AG04450 (cell line): ENCODE measurements at regions not wholly inside any gene's neighbourhood (a gene's known extent, or its start where the extent isn't known, plus 50 kb on each side); places are given as distances from the start of the nearest gene placed in this dataset.

Source experiments
- CTCF ChIA-PET: fragments of 300-600, 350-600 bp; formaldehyde crosslinking; extraction: SDS; loops from one replicate; lab custom pipeline; 2022; ENCODE audit warnings: antibody characterized with exemption, inconsistent platforms; lab: Charles Lee
- POLR2A ChIA-PET: fragments of 350-600 bp; formaldehyde crosslinking; extraction: SDS; loops from one replicate; lab custom pipeline; 2021; ENCODE audit warnings: antibody characterized with exemption, inconsistent platforms; lab: Yijun Ruan, JAX
- DNase-seq: peaks from one replicate; pipeline ENCODE4 v3.0.0-alpha.2; 2011; ENCODE audit warnings: low read depth, low spot score
- H3K27ac ChIP-seq: one replicate; pipeline ENCODE4 v1.5.1; 2012; ENCODE audit warnings: low read depth, low read length, control low read depth
- H3K27me3 ChIP-seq: one replicate; pipeline ENCODE4 v1.6.0; 2012; ENCODE audit warnings: low read length; ENCODE audit not compliant: control insufficient read depth, insufficient read depth
- H3K4me3 ChIP-seq: 2 replicates; pipeline ENCODE4 v1.5.1; 2011; ENCODE audit warnings: mild to moderate bottlenecking, low read depth, low read length, control low read depth
- H3K9me3 ChIP-seq: 2 replicates; pipeline ENCODE4 v1.5.1; 2012; ENCODE audit warnings: low read length; ENCODE audit not compliant: control insufficient read depth, insufficient read depth
- CTCF ChIP-seq: IDR thresholded peaks from 2 replicates; pipeline ENCODE4 v1.5.1; 2011; ENCODE audit warnings: low read depth, low read length, control low read depth, inconsistent platforms

DNA sequence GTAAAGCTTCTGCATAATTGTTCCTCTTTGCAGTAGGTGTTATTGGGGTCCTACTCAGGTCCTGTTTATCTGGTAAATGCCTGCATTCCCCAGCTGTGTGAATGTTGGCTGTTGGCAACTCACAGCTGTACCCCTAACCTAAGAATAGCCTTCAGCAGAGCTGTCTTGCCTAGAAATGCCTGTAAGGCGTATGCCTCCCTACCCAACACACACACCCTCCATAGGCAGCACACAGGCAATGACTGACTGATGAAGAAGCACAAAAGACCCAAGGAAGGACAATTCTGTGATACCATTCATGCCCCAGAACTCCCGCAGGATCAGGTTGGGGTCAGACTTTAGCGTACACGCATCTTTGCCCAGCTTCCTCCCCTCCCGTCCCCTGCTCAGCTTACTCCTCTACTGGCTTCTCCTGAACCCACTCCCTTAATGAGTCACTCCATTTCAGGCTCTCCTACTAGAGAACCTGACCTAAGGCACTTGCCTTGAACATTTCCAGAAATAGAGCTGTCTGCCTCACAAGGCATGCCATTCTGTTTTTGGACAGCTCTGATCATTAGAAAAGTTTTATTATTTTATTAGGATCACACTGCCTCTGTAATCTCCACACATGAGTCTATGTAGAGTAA lies 99.2 kb upstream of the PIK3CG start:
- CTCF ChIA-PET, result interaction anchor here (0.6 to 2.3 kb wide), 6 partner anchors 29 to 774 kb away, joined by 3 to 15 read pairs (median 4); no protein-coding TSS in a partner anchor
- no peaks in the 10 kb centered on the region for H3K27me3 ChIP-seq
- TF ChIP-seq CTCF, result no peak
- POLR2A ChIA-PET, result interaction anchor here (0.5 to 0.7 kb wide), 2 partner anchors 106 to 549 kb away, joined by 3 to 7 read pairs; no protein-coding TSS in a partner anchor
- H3K27ac ChIP-seq, result no peak overlapping the region
- DNase-seq, result no peak
- no peak overlapping the region for H3K4me3 ChIP-seq
- H3K9me3 ChIP-seq, result no peaks in the 10 kb centered on the region

DNA sequence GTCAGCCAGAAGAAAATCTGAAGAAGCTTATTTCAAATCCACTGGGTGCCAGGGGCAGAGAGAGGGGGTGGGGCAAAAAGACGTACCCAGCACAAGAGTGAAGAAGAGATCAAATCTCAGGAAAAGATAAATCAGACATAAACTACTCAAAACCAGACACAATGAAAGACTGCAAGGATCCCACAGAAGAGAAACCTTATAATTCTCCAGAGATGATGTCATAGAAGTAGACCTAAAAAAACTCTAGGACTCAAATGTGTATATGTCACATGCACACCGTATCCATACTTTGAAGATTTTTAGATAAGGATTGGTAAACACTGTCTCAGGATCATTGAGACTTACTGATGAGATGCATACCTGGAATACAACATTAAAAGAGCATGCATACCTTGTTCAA lies 98.5 kb upstream of the PIK3CG start:
- ChIA-PET CTCF (interaction anchor here (0.6 to 2.3 kb wide), 8 partner anchors 12 to 773 kb away, joined by 3 to 15 read pairs (median 3); no protein-coding TSS in a partner anchor), POLR2A (interaction anchor here (0.7 kb wide), 1 partner anchor 105 kb away, joined by 7 read pairs; no protein-coding TSS in a partner anchor)
- no peak for TF ChIP-seq CTCF
- Histone ChIP-seq H3K4me3 (no peak overlapping the region), H3K9me3 (no peaks in the 10 kb centered on the region), H3K27ac (no peak overlapping the region), H3K27me3 (no peaks in the 10 kb centered on the region)
- DNase-seq, result no peak

DNA sequence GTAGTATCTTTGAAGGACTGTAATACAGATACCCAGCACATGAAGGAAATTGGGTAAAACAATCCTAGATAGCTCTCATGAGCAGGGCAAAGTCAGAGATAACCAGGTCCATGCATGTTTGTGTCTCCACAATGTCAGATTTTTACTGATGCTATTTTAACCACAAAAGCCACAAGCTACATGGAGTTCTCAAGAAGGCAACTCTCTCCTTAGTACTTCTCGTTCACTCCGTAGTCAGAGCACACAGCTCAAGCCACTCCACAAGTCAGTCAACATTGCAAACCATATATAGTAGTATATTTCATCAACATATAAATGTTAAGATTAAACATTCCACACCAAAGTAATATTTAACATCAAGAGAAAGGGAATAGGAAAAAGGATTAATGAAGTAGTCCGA lies 98.0 kb upstream of the PIK3CG start:
- Histone ChIP-seq H3K27me3 (no peaks in the 10 kb centered on the region), H3K27ac (peak overlapping the region; percentile 58), H3K4me3 (no peak overlapping the region), H3K9me3 (no peaks in the 10 kb centered on the region)
- CTCF ChIA-PET, result interaction anchor here (0.6 to 2.3 kb wide), 4 partner anchors 12 to 495 kb away, joined by 3 to 15 read pairs (median 3); no protein-coding TSS in a partner anchor
- POLR2A ChIA-PET, result no interaction called here
- DNase-seq, result no peak
- TF ChIP-seq CTCF, result no peak

GRCh38 chr7:106767498-106768323 lies 97.4 kb upstream of the PIK3CG start:
- Histone ChIP-seq H3K27ac (peak overlapping the region; percentile 76), H3K9me3 (no peaks in the 10 kb centered on the region), H3K4me3 (no peak overlapping the region; the same call in 1 of the 2 replicates), H3K27me3 (no peaks in the 10 kb centered on the region)
- POLR2A ChIA-PET, result interaction anchor here (1.2 kb wide), 1 partner anchor 25 kb away, joined by 3 read pairs; no protein-coding TSS in a partner anchor
- CTCF ChIA-PET, result interaction anchor here (0.8 to 1.5 kb wide), 4 partner anchors 108 to 495 kb away, joined by 3 to 5 read pairs (median 3); no protein-coding TSS in a partner anchor
- no peak for TF ChIP-seq CTCF
- peak; percentile 61 for DNase-seq
